ENCODE measurements at regions not wholly inside any gene's neighbourhood (a gene's known extent, or its start where the extent isn't known, plus 50 kb on each side); places are given as distances from the start of the nearest gene placed in this dataset.

- TF ChIP-seq POLR2A (IDR thresholded peaks at IDR 0.05; ENCODE audit: low read depth, low read length) (no peak), POLR2AphosphoS5 (IDR thresholded peaks at IDR 0.05; ENCODE audit: low read depth, low read length) (no peak), TAF1 (IDR thresholded peaks at IDR 0.05; ENCODE audit: borderline replicate concordance, low read depth, low read length) (no peak)
These were observed 286.9 kb downstream of the BCOR start for GRCh38 chrX:39810901-39811300.

All from GM12892 (cell line).